ENCODE measurements at regions not wholly inside any gene's neighbourhood (a gene's known extent, or its start where the extent isn't known, plus 50 kb on each side); places are given as distances from the start of the nearest gene placed in this dataset.

DNA sequence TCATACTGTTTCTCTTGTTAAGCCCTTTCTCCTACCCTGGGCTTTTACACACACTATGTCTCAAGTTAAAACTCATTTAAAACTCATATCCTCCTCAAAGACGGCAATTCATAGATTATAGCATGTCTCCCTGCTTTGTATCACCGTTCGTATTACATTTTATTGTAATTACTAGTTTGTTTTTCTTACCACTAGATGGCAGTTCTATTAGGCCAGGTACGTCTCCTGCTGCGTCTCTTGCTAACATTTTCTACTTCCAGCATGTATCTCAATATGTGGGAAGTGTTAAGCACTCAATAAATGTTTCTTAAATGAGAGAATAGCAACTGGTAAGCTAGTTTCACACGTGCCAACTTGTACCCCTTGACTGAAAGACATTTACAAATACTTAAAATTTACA lies 450.3 kb upstream of the PCDH7 start:
- H3K4me3 ChIP-seq (ENCODE audit: insufficient read length, low read depth) = no peak overlapping the region
- H3K36me3 ChIP-seq (ENCODE audit: insufficient read depth, insufficient read length, low read length) = no peaks in the 10 kb centered on the region
- no peak overlapping the region for H3K9ac ChIP-seq (ENCODE audit: insufficient read length, low read depth)
- H3K27me3 ChIP-seq (ENCODE audit: insufficient read depth, insufficient read length) = no peaks in the 10 kb centered on the region
- DNase-seq (ENCODE audit: low read depth, low spot score) = no peak
- no peaks in the 10 kb centered on the region for H3K9me3 ChIP-seq (ENCODE audit: insufficient read depth, low read length)
- no peaks in the 10 kb centered on the region for H3K4me1 ChIP-seq (ENCODE audit: insufficient read depth, insufficient read length)
- TF ChIP-seq ZNF274 (IDR thresholded peaks at IDR 0.05; ENCODE audit: low read depth, low read length) = no peak
- no peak for TF ChIP-seq SUZ12 (IDR thresholded peaks at IDR 0.05; ENCODE audit: extremely low read depth, insufficient read depth, insufficient read length)
- no peak for TF ChIP-seq YY1 (IDR thresholded peaks at IDR 0.05; ENCODE audit: insufficient read depth, insufficient read length)

DNA sequence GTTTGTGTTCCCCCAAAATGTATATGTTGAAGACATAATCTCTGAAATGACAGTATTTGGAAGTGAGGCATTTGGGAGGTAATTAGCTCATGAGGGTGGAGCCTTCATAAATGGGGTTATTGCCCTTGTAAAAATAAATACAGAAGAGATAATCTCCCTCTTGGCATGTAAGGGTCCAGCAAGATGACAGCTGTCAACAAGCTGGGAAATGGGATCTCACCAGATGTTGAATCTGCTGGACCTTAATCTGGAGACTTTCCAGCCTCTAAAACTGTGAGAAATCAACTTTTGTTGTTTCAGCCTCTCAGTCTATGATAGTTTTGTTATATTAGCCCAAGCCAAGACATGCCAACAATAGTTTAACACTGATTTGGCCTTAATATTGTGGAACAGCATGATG lies 438.2 kb upstream of the PCDH7 start:
- DNase-seq (ENCODE audit: low read depth, low spot score) = no peak
- H3K27me3 ChIP-seq (ENCODE audit: insufficient read depth, insufficient read length) = no peaks in the 10 kb centered on the region
- no peaks in the 10 kb centered on the region for H3K4me1 ChIP-seq (ENCODE audit: insufficient read depth, insufficient read length)
- H3K36me3 ChIP-seq (ENCODE audit: insufficient read depth, insufficient read length, low read length) = no peaks in the 10 kb centered on the region
- no peaks in the 10 kb centered on the region for H3K9me3 ChIP-seq (ENCODE audit: insufficient read depth, low read length)
- H3K9ac ChIP-seq (ENCODE audit: insufficient read length, low read depth) = no peak overlapping the region
- H3K4me3 ChIP-seq (ENCODE audit: insufficient read length, low read depth) = no peak overlapping the region
- TF ChIP-seq YY1 (IDR thresholded peaks at IDR 0.05; ENCODE audit: insufficient read depth, insufficient read length) = no peak
- no peak for TF ChIP-seq ZNF274 (IDR thresholded peaks at IDR 0.05; ENCODE audit: low read depth, low read length)
- no peak for TF ChIP-seq SUZ12 (IDR thresholded peaks at IDR 0.05; ENCODE audit: extremely low read depth, insufficient read depth, insufficient read length)

DNA sequence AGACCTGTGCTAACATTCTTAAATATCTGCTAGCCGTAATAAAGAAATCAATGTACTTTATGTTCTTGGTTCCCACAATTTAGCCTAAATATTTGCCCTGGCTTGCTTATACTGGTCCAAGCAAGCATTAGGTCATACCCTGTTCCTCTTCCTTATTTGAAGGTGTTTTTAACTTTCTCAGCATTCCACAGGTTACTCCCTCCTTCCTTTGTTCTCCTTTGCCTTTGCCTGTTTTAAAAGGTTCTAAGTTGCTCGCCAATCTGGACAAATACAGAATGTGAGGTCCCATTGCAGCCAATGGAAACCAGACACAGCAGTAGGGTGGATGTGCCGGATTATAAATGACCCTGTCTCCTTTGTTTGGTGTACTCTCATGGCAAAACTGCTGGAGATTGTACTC lies 436.8 kb upstream of the PCDH7 start:
- TF ChIP-seq ZNF274 (IDR thresholded peaks at IDR 0.05; ENCODE audit: low read depth, low read length) = no peak
- TF ChIP-seq SUZ12 (IDR thresholded peaks at IDR 0.05; ENCODE audit: extremely low read depth, insufficient read depth, insufficient read length) = no peak
- no peak for TF ChIP-seq YY1 (IDR thresholded peaks at IDR 0.05; ENCODE audit: insufficient read depth, insufficient read length)

DNA sequence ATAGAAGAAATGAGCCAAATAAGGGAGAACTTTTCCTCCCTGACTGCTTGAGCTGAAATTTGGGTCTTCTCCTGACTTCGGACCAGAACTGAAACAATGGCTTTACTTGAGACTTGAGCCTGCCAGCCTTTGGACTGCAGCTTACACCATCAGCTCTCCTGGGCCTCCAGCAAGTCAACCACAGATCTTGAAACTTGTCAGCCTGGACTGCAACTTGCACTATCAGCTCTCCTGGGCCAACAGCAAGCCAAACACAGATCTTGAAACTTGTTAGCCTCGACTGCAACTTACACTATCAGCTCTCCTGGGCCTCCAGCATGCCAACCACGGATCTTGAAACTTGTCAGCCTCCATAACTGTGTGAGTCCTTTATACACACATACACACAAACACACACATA lies 425.9 kb upstream of the PCDH7 start:
- Histone ChIP-seq H3K9me3 (ENCODE audit: insufficient read depth, low read length) (no peaks in the 10 kb centered on the region), H3K27me3 (ENCODE audit: insufficient read depth, insufficient read length) (no peaks in the 10 kb centered on the region), H3K36me3 (ENCODE audit: insufficient read depth, insufficient read length, low read length) (no peaks in the 10 kb centered on the region), H3K4me1 (ENCODE audit: insufficient read depth, insufficient read length) (no peaks in the 10 kb centered on the region), H3K4me3 (ENCODE audit: insufficient read length, low read depth) (no peak overlapping the region), H3K9ac (ENCODE audit: insufficient read length, low read depth) (no peak overlapping the region)
- DNase-seq (ENCODE audit: low read depth, low spot score) = no peak
- no peak for TF ChIP-seq YY1 (IDR thresholded peaks at IDR 0.05; ENCODE audit: insufficient read depth, insufficient read length)
- no peak for TF ChIP-seq ZNF274 (IDR thresholded peaks at IDR 0.05; ENCODE audit: low read depth, low read length)
- no peak for TF ChIP-seq SUZ12 (IDR thresholded peaks at IDR 0.05; ENCODE audit: extremely low read depth, insufficient read depth, insufficient read length)

More for the DNA sequence above, 436.8 kb upstream of the PCDH7 start:
- H3K36me3 ChIP-seq (ENCODE audit: insufficient read depth, insufficient read length, low read length) = no peaks in the 10 kb centered on the region
- H3K27me3 ChIP-seq (ENCODE audit: insufficient read depth, insufficient read length) = no peaks in the 10 kb centered on the region
- no peak overlapping the region for H3K9ac ChIP-seq (ENCODE audit: insufficient read length, low read depth)
- no peaks in the 10 kb centered on the region for H3K9me3 ChIP-seq (ENCODE audit: insufficient read depth, low read length)
- no peaks in the 10 kb centered on the region for H3K4me1 ChIP-seq (ENCODE audit: insufficient read depth, insufficient read length)
- DNase-seq (ENCODE audit: low read depth, low spot score) = no peak
- no peak overlapping the region for H3K4me3 ChIP-seq (ENCODE audit: insufficient read length, low read depth)

DNA sequence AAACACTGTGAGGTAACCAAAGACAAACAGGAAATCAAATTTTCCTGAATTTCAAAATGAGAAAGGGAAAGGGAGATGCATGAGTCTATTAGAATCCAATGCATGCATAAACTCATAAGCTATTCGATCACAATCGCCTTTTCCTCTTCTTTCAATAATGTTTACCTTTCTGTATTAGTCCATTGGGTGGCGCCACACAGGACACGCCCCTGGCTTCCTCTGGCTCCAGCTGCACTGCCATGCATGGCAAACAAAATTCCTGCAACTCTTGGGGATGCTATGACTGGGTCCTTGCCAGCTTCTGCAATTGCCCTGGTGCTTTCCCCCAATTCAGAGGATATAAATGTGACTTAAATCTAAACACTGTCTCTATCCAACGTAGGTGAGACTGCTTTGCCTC lies 424.5 kb upstream of the PCDH7 start:
- Histone ChIP-seq H3K4me1 (ENCODE audit: insufficient read depth, insufficient read length) (no peaks in the 10 kb centered on the region), H3K4me3 (ENCODE audit: insufficient read length, low read depth) (no peak overlapping the region), H3K36me3 (ENCODE audit: insufficient read depth, insufficient read length, low read length) (no peaks in the 10 kb centered on the region), H3K9me3 (ENCODE audit: insufficient read depth, low read length) (no peaks in the 10 kb centered on the region), H3K9ac (ENCODE audit: insufficient read length, low read depth) (no peak overlapping the region), H3K27me3 (ENCODE audit: insufficient read depth, insufficient read length) (no peaks in the 10 kb centered on the region)
- TF ChIP-seq YY1 (IDR thresholded peaks at IDR 0.05; ENCODE audit: insufficient read depth, insufficient read length) = no peak
- no peak for TF ChIP-seq SUZ12 (IDR thresholded peaks at IDR 0.05; ENCODE audit: extremely low read depth, insufficient read depth, insufficient read length)
- TF ChIP-seq ZNF274 (IDR thresholded peaks at IDR 0.05; ENCODE audit: low read depth, low read length) = no peak
- DNase-seq (ENCODE audit: low read depth, low spot score) = no peak

DNA sequence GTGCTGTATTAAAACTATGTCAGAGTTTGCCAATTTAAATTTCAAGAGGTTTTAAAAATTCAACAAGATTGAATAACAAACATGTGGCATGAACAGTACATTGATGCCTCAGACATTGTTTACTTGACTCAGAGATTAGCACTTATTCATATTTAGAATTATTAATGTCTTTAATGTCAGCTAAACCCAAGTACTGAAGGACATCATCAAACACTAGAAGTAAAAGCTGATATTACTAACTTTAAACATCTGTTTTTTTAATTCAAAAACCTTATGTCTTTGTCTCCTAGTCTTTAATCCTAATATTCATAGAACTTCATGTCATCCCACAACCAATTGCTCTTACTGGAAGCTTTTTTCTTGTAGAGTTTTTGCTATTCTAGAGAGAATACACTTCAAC lies 406.2 kb upstream of the PCDH7 start:
- Histone ChIP-seq H3K4me3 (ENCODE audit: insufficient read length, low read depth) (no peak overlapping the region), H3K9ac (ENCODE audit: insufficient read length, low read depth) (no peak overlapping the region), H3K27me3 (ENCODE audit: insufficient read depth, insufficient read length) (no peaks in the 10 kb centered on the region), H3K9me3 (ENCODE audit: insufficient read depth, low read length) (no peaks in the 10 kb centered on the region), H3K36me3 (ENCODE audit: insufficient read depth, insufficient read length, low read length) (no peaks in the 10 kb centered on the region), H3K4me1 (ENCODE audit: insufficient read depth, insufficient read length) (no peaks in the 10 kb centered on the region)
- TF ChIP-seq YY1 (IDR thresholded peaks at IDR 0.05; ENCODE audit: insufficient read depth, insufficient read length) (no peak), ZNF274 (IDR thresholded peaks at IDR 0.05; ENCODE audit: low read depth, low read length) (no peak), SUZ12 (IDR thresholded peaks at IDR 0.05; ENCODE audit: extremely low read depth, insufficient read depth, insufficient read length) (no peak)
- no peak for DNase-seq (ENCODE audit: low read depth, low spot score)

DNA sequence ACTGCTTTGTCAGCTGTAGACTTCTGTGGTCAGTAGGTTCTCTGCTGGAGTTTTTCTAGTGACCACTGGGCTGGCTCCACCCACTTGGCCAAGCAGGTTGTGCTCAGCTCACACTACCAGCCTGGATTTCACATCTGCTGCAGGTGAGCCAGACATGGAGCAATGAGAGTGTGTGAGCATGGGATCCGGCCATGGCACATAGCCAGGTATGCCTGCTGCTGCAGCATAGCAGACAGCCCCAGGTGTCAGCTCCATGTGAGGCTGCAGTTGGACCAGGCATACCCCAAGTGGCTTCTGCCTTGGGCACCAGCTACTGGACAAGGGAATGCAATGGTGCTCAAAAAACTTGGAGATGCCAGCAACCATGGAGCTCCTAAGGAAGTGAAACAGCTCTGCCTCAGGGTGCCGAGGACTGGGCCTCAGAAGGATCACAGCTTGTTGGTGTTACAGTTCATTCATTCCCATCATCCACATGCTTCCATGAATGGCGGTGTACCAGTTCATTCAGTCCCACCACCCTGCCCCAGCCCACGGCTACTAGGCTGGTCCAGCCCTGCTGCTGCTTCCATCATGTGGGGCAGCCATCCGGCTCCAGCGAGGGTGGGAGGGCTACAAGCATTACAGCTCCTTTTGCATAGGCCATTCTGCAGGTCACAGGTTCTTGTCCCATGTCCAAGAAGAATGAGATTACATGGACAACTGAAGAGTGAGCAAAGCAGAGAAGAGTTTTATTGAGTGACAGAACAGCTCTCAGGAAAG lies 389.1 kb upstream of the PCDH7 start:
- H3K4me3 ChIP-seq (ENCODE audit: insufficient read length, low read depth) = no peak overlapping the region
- no peak overlapping the region for H3K9ac ChIP-seq (ENCODE audit: insufficient read length, low read depth)
- H3K4me1 ChIP-seq (ENCODE audit: insufficient read depth, insufficient read length) = no peaks in the 10 kb centered on the region
- peaks cover 13% of the 10 kb centered on the region for H3K9me3 ChIP-seq (ENCODE audit: insufficient read depth, low read length)
- no peaks in the 10 kb centered on the region for H3K27me3 ChIP-seq (ENCODE audit: insufficient read depth, insufficient read length)
- H3K36me3 ChIP-seq (ENCODE audit: insufficient read depth, insufficient read length, low read length) = no peaks in the 10 kb centered on the region
- DNase-seq (ENCODE audit: low read depth, low spot score) = no peak
- TF ChIP-seq YY1 (IDR thresholded peaks at IDR 0.05; ENCODE audit: insufficient read depth, insufficient read length) (no peak), ZNF274 (IDR thresholded peaks at IDR 0.05; ENCODE audit: low read depth, low read length) (no peak), SUZ12 (IDR thresholded peaks at IDR 0.05; ENCODE audit: extremely low read depth, insufficient read depth, insufficient read length) (no peak)
